T-helper 22 cell (primary cell): ENCODE measurements at regions not wholly inside any gene's neighbourhood (a gene's known extent, or its start where the extent isn't known, plus 50 kb on each side); places are given as distances from the start of the nearest gene placed in this dataset.
"Not testable (repeated sequence)": the region's sequence is repeated elsewhere in the genome, so short reads cannot be mapped to it uniquely, and the experiment has no call there.

Source experiments
- DNase-seq: peaks from one replicate; pipeline ENCODE4 v3.0.0-alpha.2; 2020; ENCODE audit warnings: low read depth

- DNase-seq: no peak
Measured at GRCh38 chr6:14518515-14519217, 401.1 kb downstream of the CD83 start.

DNA sequence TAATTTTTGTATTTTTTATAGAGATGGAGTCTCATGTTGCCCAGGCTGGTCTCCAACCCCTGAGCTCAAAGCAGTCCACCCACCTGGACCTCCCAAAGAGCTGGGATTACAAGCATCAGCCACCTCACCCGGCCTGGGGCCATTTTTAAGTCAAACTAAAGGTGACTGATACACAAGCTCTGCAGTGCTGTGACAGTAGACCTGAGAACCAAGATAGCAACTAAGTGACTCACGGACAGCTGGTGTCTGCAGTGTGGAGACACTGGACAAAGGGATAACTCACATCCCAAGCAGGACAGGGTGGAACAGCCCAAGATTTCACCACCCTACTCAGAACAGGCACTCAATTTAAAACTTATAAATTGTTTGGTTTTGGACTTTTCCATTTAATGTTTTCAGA is 402.5 kb downstream of the CD83 start:
- DNase-seq: no peak

- no peak for DNase-seq
Measured at GRCh38 chr6:14520536-14520935, 403.0 kb downstream of the CD83 start.

DNA sequence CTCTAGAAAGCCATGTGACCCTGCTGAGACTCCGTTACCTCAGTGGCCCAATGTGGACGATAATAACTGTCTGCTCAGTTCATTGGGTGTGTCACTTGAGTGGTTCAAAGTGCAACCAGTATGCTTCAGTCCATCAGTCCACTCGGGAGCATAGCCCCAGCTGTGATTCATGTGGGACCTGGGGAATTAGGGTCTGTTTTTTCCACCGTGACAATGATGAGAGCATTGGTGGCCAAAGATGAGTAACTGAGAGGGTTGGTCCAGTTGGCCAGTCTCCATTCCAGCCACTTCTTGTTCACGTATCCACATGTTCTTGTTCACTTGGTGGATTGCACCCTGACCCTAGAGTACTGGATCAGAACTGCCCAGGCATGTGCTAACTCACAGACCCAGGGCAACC is 403.6 kb downstream of the CD83 start:
- DNase-seq: no peak

DNA sequence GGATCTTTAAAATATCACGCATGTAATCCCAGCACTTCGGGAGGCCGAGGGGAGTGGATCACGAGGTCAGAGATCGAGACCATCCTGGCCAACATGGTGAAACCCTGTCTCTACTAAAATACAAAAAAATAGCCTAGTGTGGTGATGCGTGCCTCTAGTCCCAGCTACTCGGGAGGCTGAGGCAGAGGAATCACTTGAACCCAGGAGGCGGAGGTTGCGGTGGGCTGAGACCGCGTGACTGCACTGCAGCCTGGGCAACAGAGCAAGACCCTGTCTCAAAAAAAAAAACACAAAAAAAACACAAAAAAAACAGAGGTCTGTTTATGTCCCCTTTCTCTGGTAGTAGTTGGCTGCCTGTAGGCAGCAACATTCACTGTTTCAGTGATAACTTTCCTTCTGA is 404.3 kb downstream of the CD83 start:
- not testable (repeated sequence) for DNase-seq

GRCh38 chr6:14524319-14524718 is 406.7 kb downstream of the CD83 start:
- no peak for DNase-seq

DNA sequence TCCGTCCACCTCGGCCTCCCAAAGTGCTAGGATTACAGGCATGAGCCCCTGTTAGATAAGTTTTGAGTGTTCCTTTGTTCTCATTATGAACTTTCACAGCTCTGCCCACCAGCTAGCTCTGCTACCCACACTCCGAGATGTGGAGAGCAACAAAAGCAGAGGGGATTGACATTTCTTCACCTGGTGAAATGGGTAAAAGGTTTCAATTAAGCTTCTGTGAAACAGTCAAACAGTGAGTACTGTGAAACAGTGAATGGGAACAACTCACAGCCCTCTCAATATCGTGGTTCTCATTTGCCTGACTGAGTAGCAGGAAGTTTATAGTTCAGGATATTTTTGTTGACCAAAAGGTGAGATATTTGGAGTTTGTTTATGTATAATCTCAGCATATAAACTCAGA is 412.8 kb downstream of the CD83 start:
- no peak for DNase-seq

- no peak for DNase-seq
Measured at GRCh38 chr6:14533446-14533845, 415.9 kb downstream of the CD83 start.

- no peak for DNase-seq
Measured at GRCh38 chr6:14537030-14537429, 419.5 kb downstream of the CD83 start.

DNA sequence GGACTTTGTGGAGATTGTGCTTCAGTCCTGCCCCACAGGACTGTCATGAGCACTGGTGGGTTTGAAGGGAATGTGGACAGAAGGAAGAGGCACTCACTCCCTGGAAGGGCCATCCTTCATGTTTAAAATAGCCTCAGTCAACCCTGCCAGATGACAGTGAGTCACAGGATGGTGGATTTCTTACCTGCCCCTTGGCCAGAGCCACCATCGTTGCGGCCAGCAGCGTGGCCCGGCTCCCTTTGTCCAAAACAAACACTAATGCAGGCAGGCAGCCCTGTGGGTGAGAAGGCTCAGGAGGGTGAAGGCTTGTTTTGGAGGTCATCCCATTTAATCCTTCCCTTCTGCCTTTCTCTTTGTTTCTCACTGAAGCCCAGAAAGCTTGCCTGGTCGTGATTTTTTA is 422.7 kb downstream of the CD83 start:
- DNase-seq: no peak

DNA sequence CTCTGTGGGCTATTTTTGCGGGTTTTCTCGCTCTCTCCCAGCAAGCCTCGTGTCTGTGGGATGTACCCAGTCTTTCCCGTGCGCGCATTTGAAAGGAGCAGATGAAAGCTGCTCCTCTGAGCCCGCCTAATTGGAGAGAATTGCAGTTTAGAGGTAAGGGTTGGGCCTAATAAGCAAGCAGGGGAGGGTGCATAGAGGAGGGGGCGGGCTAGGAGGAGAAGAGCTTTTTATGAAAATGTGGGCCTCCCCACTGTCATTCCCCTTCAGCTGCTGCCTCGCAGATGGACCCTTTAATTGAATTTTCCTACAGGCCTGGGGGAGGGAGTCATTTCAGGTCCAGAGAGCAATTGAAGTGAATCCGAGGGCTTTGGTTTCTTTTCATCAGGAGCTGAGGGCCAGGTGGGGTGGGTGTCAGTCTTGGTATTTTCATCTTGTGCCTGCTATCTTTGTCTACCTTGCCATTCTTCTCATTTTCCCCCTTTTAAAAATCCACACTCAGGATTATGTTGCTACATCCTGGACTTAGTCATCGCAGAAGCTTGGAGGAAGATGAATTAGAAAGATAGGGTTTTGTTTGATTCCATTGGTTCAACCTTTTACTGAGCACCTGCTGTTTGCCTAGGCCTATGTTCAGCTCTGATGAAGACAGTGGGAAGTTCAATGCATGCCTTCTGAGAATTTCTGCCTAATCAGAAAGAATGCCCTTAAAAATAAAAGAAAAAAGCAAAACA is 423.4 kb downstream of the CD83 start:
- no peak for DNase-seq

DNA sequence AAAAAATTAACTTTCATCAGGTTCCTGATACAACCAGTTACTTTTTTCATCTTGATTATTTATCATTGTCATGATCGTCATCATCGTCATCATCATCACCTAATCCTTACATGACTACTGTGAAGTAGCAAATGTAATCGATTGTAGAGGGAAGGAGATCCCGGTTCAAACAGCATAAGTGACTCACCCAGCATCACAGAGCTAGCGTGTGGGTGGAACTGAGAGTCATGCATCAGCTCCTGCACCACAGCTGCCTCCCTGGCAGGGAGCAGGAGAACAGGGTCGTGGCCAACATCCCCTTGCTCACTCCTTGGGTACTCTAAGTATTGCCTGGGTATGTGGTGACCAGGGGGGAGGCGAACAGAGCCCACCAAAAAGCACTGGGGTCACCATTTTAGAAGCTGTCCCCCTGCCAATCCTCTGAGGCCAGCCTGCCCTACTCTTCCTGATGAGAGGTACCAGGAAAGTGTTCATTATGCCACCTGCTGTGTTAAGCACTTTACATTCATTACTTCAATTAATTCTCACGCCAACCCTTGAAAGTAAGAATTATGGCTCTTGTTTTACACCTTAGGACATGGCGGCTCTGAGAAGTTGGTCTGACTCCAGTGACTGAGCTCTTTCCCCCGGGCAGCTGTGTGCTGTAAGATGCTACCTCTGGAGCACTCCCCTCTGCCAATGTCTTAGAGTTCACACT is 425.2 kb downstream of the CD83 start:
- no peak for DNase-seq

GRCh38 chr6:14543971-14544585 is 426.5 kb downstream of the CD83 start:
- DNase-seq: no peak

- no peak for DNase-seq
Measured at GRCh38 chr6:14544666-14545065, 427.1 kb downstream of the CD83 start.

- DNase-seq: no peak
Measured at GRCh38 chr6:14545496-14545895, 427.9 kb downstream of the CD83 start.

GRCh38 chr6:14546036-14546435 is 428.5 kb downstream of the CD83 start:
- DNase-seq: no peak

DNA sequence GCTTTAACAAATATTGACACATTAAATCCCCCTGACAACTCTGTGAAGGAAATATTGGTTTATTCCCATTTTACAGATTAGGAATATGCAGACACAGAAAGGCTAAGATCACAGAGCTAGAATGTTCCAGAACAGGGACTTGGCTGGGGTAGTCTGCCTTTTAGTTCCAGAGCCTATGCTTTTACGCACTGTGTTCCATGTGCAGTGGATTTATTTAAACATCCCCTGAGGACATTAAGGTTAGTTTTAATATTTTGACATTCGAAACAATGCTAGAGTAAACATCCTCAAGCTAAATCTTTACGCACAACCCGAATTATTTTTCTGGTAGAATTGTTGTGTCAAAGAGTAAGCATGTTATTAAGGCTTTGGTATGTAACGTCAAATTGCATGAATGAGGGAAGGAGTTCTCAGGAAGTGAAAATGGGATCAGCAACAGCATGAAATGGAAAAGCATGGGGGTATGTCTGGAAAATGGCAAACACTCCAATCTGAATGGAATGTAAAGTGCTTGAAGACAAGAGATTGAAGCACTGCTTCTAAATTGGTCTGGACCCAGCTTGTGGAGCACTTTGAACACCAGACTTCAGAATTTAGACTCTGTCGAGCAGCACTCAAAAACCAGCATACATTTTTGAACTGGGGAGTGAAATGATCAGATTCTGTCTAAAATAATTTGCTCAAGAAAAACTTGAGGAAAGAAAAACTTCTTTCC is 429.9 kb downstream of the CD83 start:
- no peak for DNase-seq

DNA sequence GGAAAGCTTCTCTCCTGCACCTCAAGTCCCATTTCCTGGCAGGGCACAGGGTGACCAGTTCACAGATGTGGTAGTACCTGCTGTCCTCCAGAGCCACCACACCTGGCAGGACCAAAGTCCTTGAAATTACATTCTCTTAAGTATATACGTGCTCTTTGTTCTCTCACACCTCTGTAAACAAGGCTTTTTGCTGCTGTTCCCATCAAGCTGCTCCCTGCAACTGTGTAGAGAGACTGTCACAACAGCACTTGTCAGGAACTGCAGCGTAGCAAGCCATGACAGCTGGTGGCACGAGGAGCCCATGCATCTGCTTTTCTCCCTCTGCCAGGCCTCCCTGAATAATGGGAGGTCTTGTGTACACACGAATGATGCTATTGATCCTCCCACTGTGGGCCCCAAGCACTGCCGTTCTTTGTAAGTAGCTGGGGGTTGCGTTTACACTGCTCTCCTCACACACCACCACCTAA is 431.8 kb downstream of the CD83 start:
- no peak for DNase-seq

- DNase-seq: no peak
Measured at GRCh38 chr6:14549871-14550270, 432.3 kb downstream of the CD83 start.

- DNase-seq: no peak
Measured at GRCh38 chr6:14550410-14550809, 432.8 kb downstream of the CD83 start.

DNA sequence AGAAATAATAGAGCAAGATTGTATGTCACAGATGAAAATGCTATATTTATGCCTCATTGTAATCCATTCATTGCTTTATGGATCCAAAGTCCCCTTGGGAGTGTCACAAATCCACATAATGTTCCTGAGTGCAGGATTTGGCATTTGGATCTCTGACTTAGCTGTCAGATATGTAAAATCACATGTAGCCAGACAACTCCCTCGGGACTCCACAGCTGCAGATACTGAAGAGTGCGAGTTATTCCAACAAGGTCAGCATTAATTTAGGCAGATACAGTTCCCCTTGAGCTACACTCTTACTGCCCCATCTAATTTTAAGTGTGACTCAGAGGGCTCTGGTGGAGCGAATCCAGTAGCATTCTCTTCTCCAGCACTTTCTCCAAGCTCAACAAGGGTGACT is 433.2 kb downstream of the CD83 start:
- no peak for DNase-seq

DNA sequence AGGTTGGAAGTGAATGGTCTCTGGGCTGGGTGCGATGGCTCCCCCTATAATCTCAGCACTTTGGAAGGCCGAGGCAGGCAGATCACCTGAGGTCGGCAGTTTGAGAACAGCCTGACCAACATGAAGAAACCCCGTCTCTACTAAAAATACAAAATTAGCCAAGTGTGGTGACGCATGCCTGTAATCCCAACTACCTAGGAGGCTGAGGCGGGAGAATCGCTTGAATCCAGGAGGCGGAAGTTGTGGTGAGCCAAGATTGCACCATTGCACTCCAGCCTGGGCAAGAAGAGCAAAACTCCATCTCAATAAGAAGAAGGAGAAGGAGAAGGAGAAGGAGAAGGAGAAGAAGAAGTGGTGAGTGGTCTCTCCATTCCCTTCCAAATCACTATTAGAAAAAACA is 434.0 kb downstream of the CD83 start:
- DNase-seq: not testable (repeated sequence)
